Activated B cell treated with CpG ODN at 0.5 μM for 24 hours (primary cell): ENCODE measurements at regions not wholly inside any gene's neighbourhood (a gene's known extent, or its start where the extent isn't known, plus 50 kb on each side); places are given as distances from the start of the nearest gene placed in this dataset.

Experiments
- ATAC-seq: fragments of 200-7000 bp; cut with Tn5 transposase; one replicate; pipeline ENCODE4 v1.10.0; 2021; ENCODE audit warnings: low read depth, mild to moderate bottlenecking, moderate library complexity
- CTCF ChIA-PET: fragments of 350-600 bp; sonication (Branson Sonifier 250); formaldehyde crosslinking; loops from one replicate; lab custom pipeline; 2021; ENCODE audit warnings: antibody characterized with exemption; lab: Charles Lee
- POLR2A ChIA-PET: fragments of 350-600 bp; sonication (Branson Sonifier 250); formaldehyde crosslinking; loops from one replicate; lab custom pipeline; 2021; ENCODE audit warnings: antibody characterized with exemption; lab: Charles Lee
- DNase-seq: peaks from one replicate; pipeline ENCODE4 v3.0.0; 2022
- H3K27ac Mint-ChIP-seq: one replicate; pipeline ENCODE4 v1.8.0; 2020; ENCODE audit warnings: mixed read lengths
- H3K27me3 Mint-ChIP-seq: one replicate; pipeline ENCODE4 v1.8.0; 2021; ENCODE audit warnings: mixed read lengths
- H3K36me3 Mint-ChIP-seq: one replicate; pipeline ENCODE4 v1.8.0; 2021; ENCODE audit warnings: low read depth, mixed read lengths
- H3K4me1 Mint-ChIP-seq: one replicate; pipeline ENCODE4 v1.8.0; 2021; ENCODE audit warnings: mixed read lengths
- H3K4me3 Mint-ChIP-seq: one replicate; pipeline ENCODE4 v1.8.0; 2020; ENCODE audit warnings: mild to moderate bottlenecking, mixed read lengths
- H3K9me3 Mint-ChIP-seq: one replicate; pipeline ENCODE4 v1.8.0; 2020; ENCODE audit warnings: mixed read lengths
- CTCF ChIP-seq: fragments of 200-600 bp; IDR thresholded peaks from one replicate; pipeline ENCODE4 v1.8.0; 2022; ENCODE audit warnings: antibody characterized with exemption, mild to moderate bottlenecking
- intact Hi-C: fragments of 100-400 bp; cut with micrococcal nuclease; formaldehyde crosslinking; loops from one replicate; pipeline ENCODE4 v1.15.1; 2024

- H3K27ac Mint-ChIP-seq = no peak overlapping the region
- ATAC-seq (no peak), DNase-seq (no peak)
- peaks cover 24% of the 10 kb centered on the region for H3K4me1 Mint-ChIP-seq
- no peaks in the 10 kb centered on the region for H3K27me3 Mint-ChIP-seq
- no peaks in the 10 kb centered on the region for H3K9me3 Mint-ChIP-seq
- CTCF ChIA-PET = no interaction called here
- POLR2A ChIA-PET = no interaction called here
- H3K36me3 Mint-ChIP-seq = no peaks in the 10 kb centered on the region
- no peak overlapping the region for H3K4me3 Mint-ChIP-seq
- intact Hi-C loops = no loop called here
- no peak for TF ChIP-seq CTCF
These were observed 648.8 kb downstream of the PTPRC start for GRCh38 chr1:199287647-199288046.

GRCh38 chr1:199290186-199290585 lies 651.3 kb downstream of the PTPRC start:
- ATAC-seq = no peak
- CTCF ChIA-PET = no interaction called here
- H3K27ac Mint-ChIP-seq = no peak overlapping the region

GRCh38 chr1:199291022-199291740 lies 652.3 kb downstream of the PTPRC start:
- DNase-seq (no peak), ATAC-seq (no peak)
- Mint-ChIP-seq H3K9me3 (no peaks in the 10 kb centered on the region), H3K4me3 (no peak overlapping the region), H3K36me3 (no peaks in the 10 kb centered on the region), H3K4me1 (peaks cover 8% of the 10 kb centered on the region), H3K27ac (no peak overlapping the region), H3K27me3 (peaks cover 2% of the 10 kb centered on the region)
- POLR2A ChIA-PET = no interaction called here
- CTCF ChIA-PET = no interaction called here
- intact Hi-C loops = no loop called here
- no peak for TF ChIP-seq CTCF

More at GRCh38 chr1:199290186-199290585, 651.3 kb downstream of the PTPRC start:
- no peak for DNase-seq
- H3K4me3 Mint-ChIP-seq = no peak overlapping the region
- intact Hi-C loops = no loop called here
- no peaks in the 10 kb centered on the region for H3K36me3 Mint-ChIP-seq
- POLR2A ChIA-PET = no interaction called here
- no peaks in the 10 kb centered on the region for H3K9me3 Mint-ChIP-seq
- peaks cover 2% of the 10 kb centered on the region for H3K27me3 Mint-ChIP-seq
- no peak for TF ChIP-seq CTCF
- H3K4me1 Mint-ChIP-seq = peaks cover 8% of the 10 kb centered on the region

- Mint-ChIP-seq H3K36me3 (no peaks in the 10 kb centered on the region), H3K4me3 (no peak overlapping the region), H3K27me3 (peaks cover 2% of the 10 kb centered on the region), H3K27ac (no peak overlapping the region), H3K9me3 (no peaks in the 10 kb centered on the region), H3K4me1 (peaks cover 8% of the 10 kb centered on the region)
- TF ChIP-seq CTCF = no peak
- intact Hi-C loops = no loop called here
- CTCF ChIA-PET = no interaction called here
- POLR2A ChIA-PET = no interaction called here
- ATAC-seq (no peak), DNase-seq (no peak)
These were observed 654.1 kb downstream of the PTPRC start for GRCh38 chr1:199292896-199293295.

GRCh38 chr1:199295107-199295506 lies 656.3 kb downstream of the PTPRC start:
- DNase-seq = no peak
- no peak for TF ChIP-seq CTCF
- ATAC-seq = no peak
- H3K4me3 Mint-ChIP-seq = no peak overlapping the region
- H3K9me3 Mint-ChIP-seq = no peaks in the 10 kb centered on the region
- H3K4me1 Mint-ChIP-seq = peaks cover 8% of the 10 kb centered on the region
- POLR2A ChIA-PET = no interaction called here
- intact Hi-C loops = no loop called here
- no peak overlapping the region for H3K27ac Mint-ChIP-seq
- H3K36me3 Mint-ChIP-seq = no peaks in the 10 kb centered on the region
- peaks cover 3% of the 10 kb centered on the region for H3K27me3 Mint-ChIP-seq
- CTCF ChIA-PET = no interaction called here
